ENCODE measurements at regions not wholly inside any gene's neighbourhood (a gene's known extent, or its start where the extent isn't known, plus 50 kb on each side); places are given as distances from the start of the nearest gene placed in this dataset.
A peak's percentile ranks its signal among the peaks of the same experiment; 100 is the strongest.

DNA sequence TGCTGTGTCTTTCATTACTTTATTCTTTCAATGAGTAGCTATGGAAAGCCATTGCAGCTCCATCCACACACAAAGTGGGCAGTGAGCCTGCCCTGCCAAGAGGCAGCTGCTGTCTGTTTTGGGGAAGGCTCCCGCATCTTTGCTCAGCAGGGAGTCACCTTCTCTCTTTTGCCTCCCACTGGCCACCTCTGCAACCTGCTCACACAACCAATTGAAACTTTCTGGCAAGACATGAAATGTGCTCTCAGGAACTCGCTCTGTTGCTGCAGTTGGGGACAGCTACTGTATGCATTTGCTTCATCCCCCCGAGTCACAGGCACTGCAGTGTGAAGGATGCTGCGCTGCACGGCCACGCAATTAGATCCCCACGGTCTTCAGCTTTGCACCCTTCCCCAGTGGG, 244.8 kb upstream of the NFE2L3 start:
- Histone ChIP-seq H3K4me1 (peaks cover 0 to 15% (median 5%) of the 10 kb centered on the region in 3 donors), H3K27ac (no peak overlapping the region), H3K4me3 (no peak overlapping the region), H3K9me3 (no peaks in the 10 kb centered on the region), H3K27me3 (no peaks in the 10 kb centered on the region), H3K36me3 (no peaks in the 10 kb centered on the region)
- DNase-seq (no peak), FAIRE-seq (no peak), ATAC-seq (no peak)
- intact Hi-C loops (cut with DNase I), result no loop called here
- 92 to 100% methylated on average over 7 of the region's 7 CpGs for WGBS, 2 donors
- TF ChIP-seq CTCF (IDR thresholded peaks at IDR 0.05), result no peak

DNA sequence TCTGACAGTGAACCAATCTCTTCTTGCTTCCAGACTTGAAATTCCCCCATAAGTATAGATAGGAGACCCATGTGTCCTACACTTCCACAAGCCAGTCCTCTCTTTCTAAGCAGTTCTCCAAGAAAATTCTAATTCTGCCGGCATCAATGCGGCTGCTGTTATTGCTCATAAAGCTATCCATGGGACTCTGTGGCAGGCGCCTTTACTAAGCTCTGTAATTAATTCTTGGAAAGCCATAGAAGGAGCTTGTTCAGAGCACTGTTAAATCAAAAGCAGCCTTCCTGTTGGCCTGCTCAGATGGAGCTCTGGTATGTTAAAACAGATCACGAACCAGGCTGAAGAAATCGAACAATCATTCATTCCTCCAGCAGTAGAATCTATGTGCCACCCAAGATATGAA, 244.3 kb upstream of the NFE2L3 start:
- no peaks in the 10 kb centered on the region for H3K36me3 ChIP-seq
- no peaks in the 10 kb centered on the region for H3K27me3 ChIP-seq
- no peak overlapping the region for H3K4me3 ChIP-seq
- no peak for ATAC-seq
- no peak overlapping the region for H3K27ac ChIP-seq
- 93 to 97% methylated on average over 5 of the region's 5 CpGs for WGBS, 2 donors
- H3K9me3 ChIP-seq, result no peaks in the 10 kb centered on the region
- intact Hi-C loops (cut with DNase I), result no loop called here
- FAIRE-seq, result no peak
- peaks cover 0 to 17% (median 5%) of the 10 kb centered on the region in 3 donors for H3K4me1 ChIP-seq
- TF ChIP-seq CTCF (IDR thresholded peaks at IDR 0.05), result no peak
- no peak for DNase-seq

DNA sequence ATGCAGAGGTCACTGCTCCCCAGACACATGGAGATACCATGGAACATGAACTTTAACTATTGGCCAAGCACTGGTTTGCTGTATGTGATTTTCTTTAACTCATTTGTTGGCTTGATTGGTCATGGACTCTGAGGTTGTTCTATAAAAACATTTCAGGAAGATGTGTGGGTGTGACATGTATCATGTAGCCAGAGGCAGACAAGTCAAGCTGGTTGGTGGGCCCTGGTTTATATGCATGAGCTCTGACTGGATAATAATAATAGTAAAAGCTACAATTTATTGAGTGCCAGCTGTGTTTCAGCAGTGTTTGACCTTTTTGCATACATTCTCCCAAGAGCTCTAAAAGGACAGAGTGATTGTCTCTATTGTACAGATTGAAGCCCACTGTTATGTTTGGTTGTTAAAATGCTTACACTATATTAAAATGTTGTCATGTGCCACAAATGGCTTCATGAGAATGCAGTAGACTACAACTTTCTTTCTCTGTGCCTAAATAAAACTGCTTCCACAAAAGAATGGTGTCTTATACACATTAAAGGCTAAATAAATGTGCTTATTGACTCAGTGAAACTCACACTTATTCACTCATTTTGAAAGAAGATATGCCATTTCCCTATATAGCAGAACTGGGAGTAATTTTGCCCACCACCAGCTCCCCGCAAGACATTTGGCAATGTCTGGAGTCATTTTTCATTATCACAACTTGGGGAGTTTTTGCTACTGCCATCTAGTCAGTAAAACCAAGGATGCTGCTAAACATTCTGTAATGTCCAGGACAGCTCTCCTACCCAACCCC, 243.6 kb upstream of the NFE2L3 start:
- no peak overlapping the region for H3K27ac ChIP-seq
- H3K27me3 ChIP-seq, result no peaks in the 10 kb centered on the region
- intact Hi-C loops (cut with DNase I), result no loop called here
- FAIRE-seq (no peak), DNase-seq (no peak), ATAC-seq (no peak)
- TF ChIP-seq CTCF (IDR thresholded peaks at IDR 0.05), result no peak
- H3K9me3 ChIP-seq, result no peaks in the 10 kb centered on the region
- H3K4me3 ChIP-seq, result no peak overlapping the region
- peaks cover 0 to 14% (median 5%) of the 10 kb centered on the region in 3 donors for H3K4me1 ChIP-seq
- 94 to 97% methylated on average over 1 of the region's 1 CpG for WGBS, 2 donors
- no peaks in the 10 kb centered on the region for H3K36me3 ChIP-seq

DNA sequence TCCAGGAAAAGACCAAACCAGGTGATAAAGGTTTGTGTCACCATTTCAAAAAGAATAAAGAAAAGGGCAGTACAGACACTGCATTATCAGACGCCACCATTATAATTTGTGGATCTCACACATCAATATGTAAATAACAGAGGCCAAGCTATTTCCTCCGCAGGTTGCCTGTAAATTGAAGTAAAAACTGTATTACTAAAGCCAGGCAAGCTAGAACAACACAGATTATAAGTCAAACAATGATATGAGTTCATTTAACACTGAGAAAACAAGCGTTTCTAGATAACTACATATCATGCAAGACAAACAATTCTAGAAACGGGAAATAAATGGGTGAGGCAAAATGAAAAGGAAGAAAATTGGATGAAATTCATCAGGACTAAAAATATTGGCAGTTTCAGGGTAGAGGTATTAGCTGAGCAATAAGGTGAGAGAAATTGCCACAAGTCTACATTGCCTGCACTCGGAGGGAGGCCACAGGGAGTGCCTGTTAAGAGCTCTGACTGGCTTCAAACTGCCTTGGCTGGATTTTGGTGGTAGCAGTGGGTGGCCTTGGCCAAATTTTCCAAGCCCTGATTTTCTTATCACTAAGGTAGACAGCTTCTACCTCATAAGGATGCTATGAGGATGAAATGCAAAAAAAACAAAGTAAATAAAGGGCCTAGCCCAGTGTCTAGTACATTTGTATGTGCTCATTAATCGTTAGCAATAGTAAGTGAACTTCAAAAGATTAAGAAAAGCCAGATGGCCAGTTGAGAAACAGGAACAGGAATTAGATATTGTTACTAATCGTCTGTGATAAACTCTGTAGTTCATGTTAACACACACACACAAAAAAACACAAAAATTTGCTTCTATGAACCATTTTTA, 240.0 kb upstream of the NFE2L3 start:
- 29 to 38% methylated on average over 7 of the region's 7 CpGs for WGBS, 2 donors
- intact Hi-C loops (cut with DNase I), result no loop called here
- no peak for TF ChIP-seq CTCF (IDR thresholded peaks at IDR 0.05)
- peaks cover 0 to 14% (median 5%) of the 10 kb centered on the region in 3 donors for H3K4me1 ChIP-seq
- peak in 1 of 6 donors; percentile 34 for DNase-seq
- no peaks in the 10 kb centered on the region for H3K9me3 ChIP-seq
- no peaks in the 10 kb centered on the region for H3K36me3 ChIP-seq
- peak overlapping the region in 2 of 4 donors; percentile 12 to 53 for H3K27ac ChIP-seq
- ATAC-seq, result peak; percentile 74 to 90 (median 82)
- no peak for FAIRE-seq
- H3K27me3 ChIP-seq, result no peaks in the 10 kb centered on the region
- H3K4me3 ChIP-seq, result no peak overlapping the region
